Liver (tissue), 3 donors: ENCODE measurements at regions not wholly inside any gene's neighbourhood (a gene's known extent, or its start where the extent isn't known, plus 50 kb on each side); places are given as distances from the start of the nearest gene placed in this dataset.

Experiments
- EGR1 ChIP-seq, 2 donors: IDR thresholded peaks; 2 replicates each; pipeline ENCODE4 v1.6.1; 2016 to 2018; ENCODE audit warnings: antibody characterized with exemption in 2 of 2, low read depth in 2 of 2
- FOXA1 ChIP-seq: IDR thresholded peaks from 2 replicates; pipeline ENCODE4 v1.6.1; 2016; ENCODE audit warnings: antibody characterized with exemption
- GABPA ChIP-seq, 2 donors: IDR thresholded peaks in 1 of 2; conservative IDR thresholded peaks in 1 of 2; 2 replicates each; pipeline ENCODE4 v1.6.1; 2016; ENCODE audit warnings: antibody characterized with exemption in 2 of 2, mild to moderate bottlenecking in 1 of 2, moderate library complexity in 1 of 2
- HNF4G ChIP-seq: IDR thresholded peaks from 2 replicates; pipeline ENCODE4 v1.6.1; 2016; ENCODE audit warnings: antibody characterized with exemption
- JUND ChIP-seq, 2 donors: IDR thresholded peaks; 2 replicates each; pipeline ENCODE4 v1.6.1; 2016; ENCODE audit warnings: antibody characterized with exemption in 2 of 2
- RAD21 ChIP-seq, 2 donors: IDR thresholded peaks; 2 replicates each; pipeline ENCODE4 v1.6.1; 2016; ENCODE audit warnings: antibody characterized with exemption in 2 of 2, mild to moderate bottlenecking in 2 of 2
- RXRA ChIP-seq, 2 donors: IDR thresholded peaks; 2 replicates each; pipeline ENCODE4 v1.6.1; 2017 to 2018; ENCODE audit warnings: antibody characterized with exemption in 2 of 2, mild to moderate bottlenecking in 1 of 2
- YY1 ChIP-seq: IDR thresholded peaks from 2 replicates; pipeline ENCODE4 v1.6.1; 2016; ENCODE audit warnings: antibody characterized with exemption, mild to moderate bottlenecking
- TF ChIP-seq, protein P1 (sequence below): fragments of 150-350 bp; IDR thresholded peaks from 2 replicates; pipeline ENCODE4 v1.5.1; 2017; ENCODE audit warnings: improper control_type of control experiment, low read depth, low read length; ENCODE audit not compliant: missing input control
- TF ChIP-seq, protein P2 (sequence below): IDR thresholded peaks from 2 replicates; pipeline ENCODE4 v1.6.1; 2016; ENCODE audit warnings: antibody characterized with exemption, mild to moderate bottlenecking
- TF ChIP-seq, protein P3 (sequence below): IDR thresholded peaks from 2 replicates; pipeline ENCODE4 v1.6.1; 2016; ENCODE audit warnings: antibody characterized with exemption
- TF ChIP-seq, protein P4 (sequence below): IDR thresholded peaks from 2 replicates; pipeline ENCODE4 v1.6.1; 2016; ENCODE audit warnings: antibody characterized with exemption
- TF ChIP-seq, protein P5 (sequence below): IDR thresholded peaks from 2 replicates; pipeline ENCODE4 v1.6.1; 2016; ENCODE audit warnings: antibody characterized with exemption
- donor health status: healthy.
- donor health status: healthy.

DNA sequence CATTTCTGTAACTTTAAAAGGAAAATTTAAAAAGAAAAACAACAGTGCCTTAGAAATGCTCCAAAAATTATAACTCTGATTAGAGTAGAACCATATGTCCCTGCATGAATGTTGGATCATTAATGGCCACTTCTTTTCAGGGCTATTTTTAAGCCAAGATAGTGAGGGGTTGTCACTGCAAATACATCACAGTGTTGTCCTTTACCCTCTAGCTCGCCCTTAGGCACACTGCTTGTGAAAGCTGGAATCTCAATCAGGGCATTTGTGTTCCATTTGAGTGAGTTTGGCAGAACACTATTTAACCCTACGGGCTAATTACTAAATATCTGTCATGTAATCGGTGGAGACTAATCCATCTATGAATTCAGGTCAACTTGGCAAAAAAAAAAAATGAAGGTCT lies 212.2 kb downstream of the NHLRC3 start:
- no peak for TF ChIP-seq RXRA (IDR thresholded peaks at IDR 0.05)
- TF ChIP-seq, protein P1, sequence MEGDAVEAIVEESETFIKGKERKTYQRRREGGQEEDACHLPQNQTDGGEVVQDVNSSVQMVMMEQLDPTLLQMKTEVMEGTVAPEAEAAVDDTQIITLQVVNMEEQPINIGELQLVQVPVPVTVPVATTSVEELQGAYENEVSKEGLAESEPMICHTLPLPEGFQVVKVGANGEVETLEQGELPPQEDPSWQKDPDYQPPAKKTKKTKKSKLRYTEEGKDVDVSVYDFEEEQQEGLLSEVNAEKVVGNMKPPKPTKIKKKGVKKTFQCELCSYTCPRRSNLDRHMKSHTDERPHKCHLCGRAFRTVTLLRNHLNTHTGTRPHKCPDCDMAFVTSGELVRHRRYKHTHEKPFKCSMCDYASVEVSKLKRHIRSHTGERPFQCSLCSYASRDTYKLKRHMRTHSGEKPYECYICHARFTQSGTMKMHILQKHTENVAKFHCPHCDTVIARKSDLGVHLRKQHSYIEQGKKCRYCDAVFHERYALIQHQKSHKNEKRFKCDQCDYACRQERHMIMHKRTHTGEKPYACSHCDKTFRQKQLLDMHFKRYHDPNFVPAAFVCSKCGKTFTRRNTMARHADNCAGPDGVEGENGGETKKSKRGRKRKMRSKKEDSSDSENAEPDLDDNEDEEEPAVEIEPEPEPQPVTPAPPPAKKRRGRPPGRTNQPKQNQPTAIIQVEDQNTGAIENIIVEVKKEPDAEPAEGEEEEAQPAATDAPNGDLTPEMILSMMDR, result no peak
- no peak for TF ChIP-seq JUND (IDR thresholded peaks at IDR 0.05)
- TF ChIP-seq, protein P2, sequence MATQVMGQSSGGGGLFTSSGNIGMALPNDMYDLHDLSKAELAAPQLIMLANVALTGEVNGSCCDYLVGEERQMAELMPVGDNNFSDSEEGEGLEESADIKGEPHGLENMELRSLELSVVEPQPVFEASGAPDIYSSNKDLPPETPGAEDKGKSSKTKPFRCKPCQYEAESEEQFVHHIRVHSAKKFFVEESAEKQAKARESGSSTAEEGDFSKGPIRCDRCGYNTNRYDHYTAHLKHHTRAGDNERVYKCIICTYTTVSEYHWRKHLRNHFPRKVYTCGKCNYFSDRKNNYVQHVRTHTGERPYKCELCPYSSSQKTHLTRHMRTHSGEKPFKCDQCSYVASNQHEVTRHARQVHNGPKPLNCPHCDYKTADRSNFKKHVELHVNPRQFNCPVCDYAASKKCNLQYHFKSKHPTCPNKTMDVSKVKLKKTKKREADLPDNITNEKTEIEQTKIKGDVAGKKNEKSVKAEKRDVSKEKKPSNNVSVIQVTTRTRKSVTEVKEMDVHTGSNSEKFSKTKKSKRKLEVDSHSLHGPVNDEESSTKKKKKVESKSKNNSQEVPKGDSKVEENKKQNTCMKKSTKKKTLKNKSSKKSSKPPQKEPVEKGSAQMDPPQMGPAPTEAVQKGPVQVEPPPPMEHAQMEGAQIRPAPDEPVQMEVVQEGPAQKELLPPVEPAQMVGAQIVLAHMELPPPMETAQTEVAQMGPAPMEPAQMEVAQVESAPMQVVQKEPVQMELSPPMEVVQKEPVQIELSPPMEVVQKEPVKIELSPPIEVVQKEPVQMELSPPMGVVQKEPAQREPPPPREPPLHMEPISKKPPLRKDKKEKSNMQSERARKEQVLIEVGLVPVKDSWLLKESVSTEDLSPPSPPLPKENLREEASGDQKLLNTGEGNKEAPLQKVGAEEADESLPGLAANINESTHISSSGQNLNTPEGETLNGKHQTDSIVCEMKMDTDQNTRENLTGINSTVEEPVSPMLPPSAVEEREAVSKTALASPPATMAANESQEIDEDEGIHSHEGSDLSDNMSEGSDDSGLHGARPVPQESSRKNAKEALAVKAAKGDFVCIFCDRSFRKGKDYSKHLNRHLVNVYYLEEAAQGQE, result no peak
- TF ChIP-seq, protein P3, sequence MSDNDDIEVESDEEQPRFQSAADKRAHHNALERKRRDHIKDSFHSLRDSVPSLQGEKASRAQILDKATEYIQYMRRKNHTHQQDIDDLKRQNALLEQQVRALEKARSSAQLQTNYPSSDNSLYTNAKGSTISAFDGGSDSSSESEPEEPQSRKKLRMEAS, result no peak
- TF ChIP-seq RAD21 (IDR thresholded peaks at IDR 0.05), result no peak
- TF ChIP-seq YY1, result no peak
- TF ChIP-seq EGR1 (IDR thresholded peaks at IDR 0.05; ENCODE audit: low read depth in 2 of 2), result no peak
- TF ChIP-seq HNF4G, result no peak
- TF ChIP-seq, protein P4, sequence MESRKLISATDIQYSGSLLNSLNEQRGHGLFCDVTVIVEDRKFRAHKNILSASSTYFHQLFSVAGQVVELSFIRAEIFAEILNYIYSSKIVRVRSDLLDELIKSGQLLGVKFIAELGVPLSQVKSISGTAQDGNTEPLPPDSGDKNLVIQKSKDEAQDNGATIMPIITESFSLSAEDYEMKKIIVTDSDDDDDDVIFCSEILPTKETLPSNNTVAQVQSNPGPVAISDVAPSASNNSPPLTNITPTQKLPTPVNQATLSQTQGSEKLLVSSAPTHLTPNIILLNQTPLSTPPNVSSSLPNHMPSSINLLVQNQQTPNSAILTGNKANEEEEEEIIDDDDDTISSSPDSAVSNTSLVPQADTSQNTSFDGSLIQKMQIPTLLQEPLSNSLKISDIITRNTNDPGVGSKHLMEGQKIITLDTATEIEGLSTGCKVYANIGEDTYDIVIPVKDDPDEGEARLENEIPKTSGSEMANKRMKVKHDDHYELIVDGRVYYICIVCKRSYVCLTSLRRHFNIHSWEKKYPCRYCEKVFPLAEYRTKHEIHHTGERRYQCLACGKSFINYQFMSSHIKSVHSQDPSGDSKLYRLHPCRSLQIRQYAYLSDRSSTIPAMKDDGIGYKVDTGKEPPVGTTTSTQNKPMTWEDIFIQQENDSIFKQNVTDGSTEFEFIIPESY, result no peak
- TF ChIP-seq, protein P5, sequence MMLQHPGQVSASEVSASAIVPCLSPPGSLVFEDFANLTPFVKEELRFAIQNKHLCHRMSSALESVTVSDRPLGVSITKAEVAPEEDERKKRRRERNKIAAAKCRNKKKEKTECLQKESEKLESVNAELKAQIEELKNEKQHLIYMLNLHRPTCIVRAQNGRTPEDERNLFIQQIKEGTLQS, result no peak
- TF ChIP-seq FOXA1, result no peak
- no peak for TF ChIP-seq GABPA (IDR thresholded peaks at IDR 0.05 in 1 of 2, conservative IDR thresholded peaks at IDR 0.05 in 1 of 2)
